Activated naive CD8-positive, alpha-beta T cell treated with anti-CD3 and anti-CD28 coated beads for 36 hours (primary cell): ENCODE measurements at regions not wholly inside any gene's neighbourhood (a gene's known extent, or its start where the extent isn't known, plus 50 kb on each side); places are given as distances from the start of the nearest gene placed in this dataset.
"Not testable (repeated sequence)": the region's sequence is repeated elsewhere in the genome, so short reads cannot be mapped to it uniquely, and the experiment has no call there.

ENCODE experiments used
- DNase-seq: peaks from one replicate; pipeline ENCODE4 v3.0.0; 2021
- H3K27ac Mint-ChIP-seq: one replicate; pipeline ENCODE4 v1.8.0; 2022; ENCODE audit warnings: mild to moderate bottlenecking, moderate library complexity, mixed read lengths
- H3K27me3 Mint-ChIP-seq: one replicate; pipeline ENCODE4 v1.8.0; 2022; ENCODE audit warnings: mild to moderate bottlenecking, mixed read lengths
- H3K36me3 Mint-ChIP-seq: one replicate; pipeline ENCODE4 v1.8.0; 2021; ENCODE audit warnings: mild to moderate bottlenecking, mixed read lengths
- H3K4me1 Mint-ChIP-seq: one replicate; pipeline ENCODE4 v1.8.0; 2021; ENCODE audit warnings: mixed read lengths
- H3K4me3 Mint-ChIP-seq: one replicate; pipeline ENCODE4 v1.8.0; 2022; ENCODE audit warnings: mild to moderate bottlenecking, moderate library complexity, mixed read lengths
- H3K9me3 Mint-ChIP-seq: one replicate; pipeline ENCODE4 v1.8.0; 2022; ENCODE audit warnings: mixed read lengths

DNA sequence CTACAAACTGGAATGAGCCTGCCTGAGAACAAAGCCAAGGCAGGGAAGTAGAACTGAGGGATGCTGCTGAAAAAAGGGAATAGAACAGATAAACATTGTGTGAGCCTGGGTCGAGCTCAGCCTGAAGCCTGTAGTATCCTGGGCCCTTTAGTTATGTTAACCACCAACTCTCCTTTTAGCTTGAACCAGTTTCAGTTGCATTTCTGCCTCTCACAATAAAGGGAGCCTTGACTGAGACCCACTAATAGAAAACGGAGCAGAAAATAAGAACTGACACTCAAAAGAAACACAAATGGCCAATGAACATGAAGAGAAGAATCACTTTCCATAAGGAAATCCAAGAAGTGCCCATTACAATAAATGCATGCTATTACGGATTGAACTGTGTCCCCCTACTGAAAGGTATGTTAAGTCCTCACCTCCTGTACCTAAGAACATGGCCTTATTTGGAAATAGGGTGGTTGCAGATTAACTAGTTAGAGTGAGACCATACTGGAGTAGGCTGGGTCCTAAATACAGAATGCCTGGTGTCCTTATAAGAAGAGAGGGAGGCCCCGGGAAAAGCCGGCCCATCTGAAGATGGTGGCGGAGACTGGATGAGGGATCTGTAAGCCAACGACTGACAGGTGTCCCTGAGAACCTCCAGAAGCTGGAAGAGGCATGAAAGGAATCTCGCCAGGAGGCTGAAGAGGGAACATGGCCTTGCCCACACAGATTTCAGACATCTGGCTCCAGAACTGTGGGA is 4423.0 kb upstream of the TPTE start:
- not testable (repeated sequence) for H3K27ac Mint-ChIP-seq, DNase-seq, H3K4me1 Mint-ChIP-seq, H3K4me3 Mint-ChIP-seq, H3K27me3 Mint-ChIP-seq, H3K36me3 Mint-ChIP-seq, H3K9me3 Mint-ChIP-seq

DNA sequence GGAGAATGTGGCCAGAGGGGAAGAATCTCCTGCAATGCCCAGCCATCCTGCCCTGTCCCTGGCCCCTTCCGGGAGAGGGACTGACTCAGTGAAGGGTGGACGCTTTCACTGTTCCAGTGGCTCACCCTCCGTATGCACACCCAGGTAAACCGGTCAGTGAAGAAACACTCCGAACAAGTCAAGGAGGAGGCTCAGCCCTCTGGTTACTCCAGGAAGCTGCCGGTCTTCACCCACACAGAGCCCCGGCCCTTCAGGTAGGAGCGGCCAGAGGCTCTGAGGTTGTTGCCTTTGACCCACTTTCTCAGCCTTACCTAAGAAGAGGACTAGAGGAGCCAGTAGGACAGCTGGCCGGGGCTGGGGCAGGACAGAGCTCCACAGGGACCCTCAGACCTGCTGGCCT is 4419.8 kb upstream of the TPTE start:
- not testable (repeated sequence) for H3K4me1 Mint-ChIP-seq, H3K4me3 Mint-ChIP-seq, DNase-seq, H3K9me3 Mint-ChIP-seq, H3K27ac Mint-ChIP-seq, H3K36me3 Mint-ChIP-seq, H3K27me3 Mint-ChIP-seq

DNA sequence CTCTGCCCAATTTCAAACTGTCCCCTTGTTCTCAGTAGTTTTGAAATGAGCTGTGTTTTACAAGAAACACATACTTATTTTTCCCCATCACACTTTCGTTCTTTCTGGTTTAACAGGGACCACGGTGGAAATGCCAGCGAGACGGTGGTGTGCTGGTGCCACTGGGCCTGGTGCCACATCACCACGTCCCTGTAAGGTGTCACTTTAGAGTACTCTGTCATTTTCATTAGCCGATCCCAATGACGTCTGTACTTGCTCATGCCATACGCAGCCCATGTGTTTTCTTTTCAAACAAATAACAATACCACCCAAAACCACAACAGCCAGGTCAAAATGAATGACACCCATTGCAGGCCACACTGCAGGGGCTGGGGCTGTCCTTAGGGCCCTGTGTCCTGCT is 4416.8 kb upstream of the TPTE start:
- H3K9me3 Mint-ChIP-seq, H3K27me3 Mint-ChIP-seq, H3K36me3 Mint-ChIP-seq, H3K4me1 Mint-ChIP-seq, DNase-seq, H3K4me3 Mint-ChIP-seq, H3K27ac Mint-ChIP-seq: not testable (repeated sequence)

DNA sequence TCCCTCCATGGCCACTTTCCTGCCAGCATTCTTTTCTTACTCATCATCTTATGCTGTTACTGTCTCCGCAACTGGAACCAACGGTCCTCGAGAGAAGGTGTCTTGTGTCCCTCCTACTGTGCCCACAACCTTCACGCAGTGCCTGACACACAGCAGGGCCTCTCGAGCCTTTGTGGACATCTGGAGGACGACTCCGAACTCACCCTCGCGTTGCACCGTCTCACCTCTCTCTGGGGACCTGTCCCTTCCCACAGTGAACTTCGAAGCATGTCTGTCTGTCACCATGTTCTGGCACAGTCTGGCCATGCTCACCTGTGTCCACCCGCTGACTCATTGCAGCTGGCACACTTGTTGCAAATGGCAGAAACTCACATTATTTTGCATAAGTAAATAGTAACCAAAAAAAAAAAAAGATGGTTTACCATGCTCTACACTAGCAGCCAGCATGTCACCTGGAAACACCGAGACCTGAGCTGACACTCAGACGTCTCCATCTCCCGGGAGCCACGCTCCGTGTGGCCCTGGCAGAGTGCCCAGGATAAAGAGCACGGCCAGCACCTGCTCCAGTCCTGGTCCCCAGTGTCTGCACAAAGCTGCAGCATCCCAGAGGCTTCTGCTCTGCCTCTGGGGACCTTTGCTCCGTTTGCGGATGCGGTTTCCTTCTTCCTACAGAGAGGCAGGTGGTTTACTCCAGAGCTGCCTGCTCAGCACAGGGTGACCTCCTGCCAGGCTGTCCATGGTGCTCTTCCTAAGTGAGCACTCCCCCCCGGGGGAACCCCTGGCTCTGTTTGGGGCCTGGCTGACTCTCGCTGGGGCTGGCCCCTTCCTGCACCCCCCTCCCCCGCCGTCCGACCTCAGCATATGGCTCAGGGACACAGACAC is 4414.5 kb upstream of the TPTE start:
- not testable (repeated sequence) for H3K27ac Mint-ChIP-seq, H3K9me3 Mint-ChIP-seq, H3K4me3 Mint-ChIP-seq, H3K4me1 Mint-ChIP-seq, DNase-seq, H3K36me3 Mint-ChIP-seq, H3K27me3 Mint-ChIP-seq

DNA sequence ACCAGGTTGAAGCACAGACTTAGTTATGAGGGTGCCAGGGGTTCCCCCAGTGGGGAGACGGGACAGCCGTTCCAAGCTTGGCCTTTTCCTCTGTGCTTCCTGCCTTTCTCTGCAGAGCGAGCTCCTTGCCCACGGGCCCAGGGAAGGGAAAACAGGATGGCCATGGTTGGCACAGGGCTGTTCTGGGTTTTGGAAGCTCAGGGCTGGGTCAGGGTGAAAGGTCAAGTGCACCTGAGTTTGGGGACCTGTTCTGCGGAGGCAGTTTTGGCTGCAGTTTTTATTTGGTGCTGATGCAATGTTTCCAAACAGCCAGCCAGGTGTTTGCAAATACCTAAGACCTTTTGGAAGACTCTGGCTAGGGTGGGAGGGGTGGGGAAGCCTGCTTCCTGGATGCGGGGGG is 4412.5 kb upstream of the TPTE start:
- H3K36me3 Mint-ChIP-seq, H3K4me1 Mint-ChIP-seq, H3K27me3 Mint-ChIP-seq, H3K9me3 Mint-ChIP-seq, H3K27ac Mint-ChIP-seq, DNase-seq, H3K4me3 Mint-ChIP-seq: not testable (repeated sequence)

DNA sequence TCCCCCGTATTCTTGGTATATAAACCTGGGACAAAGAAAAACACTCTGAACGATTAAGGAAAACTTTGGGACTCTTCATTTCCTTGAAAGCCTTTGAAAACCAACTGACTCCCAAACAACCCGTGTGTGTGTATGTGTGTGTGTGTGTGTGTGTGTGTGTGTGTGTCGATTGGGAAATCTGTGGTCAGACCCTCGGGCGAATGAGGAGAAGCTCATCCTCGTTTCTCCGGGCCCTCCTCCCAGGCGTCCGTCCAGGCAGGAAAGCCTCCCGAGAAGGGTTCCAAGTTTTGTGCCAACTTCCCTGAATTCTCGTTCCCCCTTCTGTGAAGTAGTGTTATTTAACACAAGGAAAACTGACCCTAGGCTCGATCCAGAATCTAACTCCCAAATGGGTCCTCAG is 4411.6 kb upstream of the TPTE start:
- H3K4me3 Mint-ChIP-seq, H3K4me1 Mint-ChIP-seq, H3K36me3 Mint-ChIP-seq, DNase-seq, H3K9me3 Mint-ChIP-seq, H3K27me3 Mint-ChIP-seq, H3K27ac Mint-ChIP-seq: not testable (repeated sequence)

DNA sequence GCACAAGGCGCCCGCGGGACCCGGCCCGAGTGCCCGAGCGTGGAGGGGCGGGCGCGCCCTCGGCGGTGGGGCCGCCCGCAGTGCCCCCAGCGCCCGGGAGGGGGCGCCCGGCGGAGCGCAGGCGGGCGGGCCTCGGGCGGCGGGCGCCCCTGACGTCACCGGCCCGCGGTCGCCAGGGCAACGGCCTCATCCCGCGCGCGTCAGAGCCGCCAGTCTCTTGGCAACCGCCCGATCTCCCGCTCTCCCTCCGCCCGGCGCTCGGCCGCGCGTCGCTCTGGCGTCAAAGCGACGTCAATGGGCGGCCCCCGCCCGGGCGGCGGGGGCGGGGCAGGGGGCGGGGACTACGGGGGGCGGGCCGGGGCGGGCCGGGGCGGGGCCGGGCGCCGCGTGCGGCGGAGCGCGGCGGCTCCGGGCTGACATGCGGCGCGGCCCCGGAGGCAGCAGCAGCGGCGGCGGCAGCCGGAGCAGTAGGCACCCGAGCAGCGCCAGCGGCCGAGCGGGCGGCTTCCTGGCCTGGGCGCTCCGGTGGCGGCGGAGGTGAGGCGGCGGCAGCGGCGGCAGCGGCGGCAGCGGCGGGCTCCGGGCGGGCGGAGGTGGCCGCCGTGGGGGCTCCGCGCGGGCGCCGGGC is 4410.6 kb upstream of the TPTE start:
- not testable (repeated sequence) for H3K4me3 Mint-ChIP-seq, H3K36me3 Mint-ChIP-seq, DNase-seq, H3K27ac Mint-ChIP-seq, H3K9me3 Mint-ChIP-seq, H3K27me3 Mint-ChIP-seq, H3K4me1 Mint-ChIP-seq

DNA sequence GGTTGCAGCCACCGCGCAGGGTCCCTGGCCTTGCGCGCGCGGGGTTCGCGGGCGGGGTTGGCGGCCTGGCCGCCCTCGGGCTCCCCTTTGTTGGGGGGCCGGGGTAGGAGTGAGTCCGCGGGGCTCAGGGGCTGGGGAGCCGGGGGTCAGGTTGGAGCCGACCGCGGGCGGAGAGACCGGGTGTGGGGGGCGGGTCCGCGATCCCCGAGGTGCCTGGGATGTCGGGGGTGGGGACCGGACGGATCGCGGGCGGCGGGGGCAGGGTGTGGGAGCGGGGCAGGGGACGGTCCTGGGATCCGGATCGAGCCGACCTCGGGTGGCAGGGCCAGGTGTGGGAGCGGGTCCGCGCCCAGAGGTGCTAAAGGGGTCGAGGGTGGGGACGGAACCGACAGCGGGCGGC is 4410.0 kb upstream of the TPTE start:
- not testable (repeated sequence) for H3K27me3 Mint-ChIP-seq, H3K27ac Mint-ChIP-seq, H3K4me1 Mint-ChIP-seq, H3K9me3 Mint-ChIP-seq, DNase-seq, H3K4me3 Mint-ChIP-seq, H3K36me3 Mint-ChIP-seq

DNA sequence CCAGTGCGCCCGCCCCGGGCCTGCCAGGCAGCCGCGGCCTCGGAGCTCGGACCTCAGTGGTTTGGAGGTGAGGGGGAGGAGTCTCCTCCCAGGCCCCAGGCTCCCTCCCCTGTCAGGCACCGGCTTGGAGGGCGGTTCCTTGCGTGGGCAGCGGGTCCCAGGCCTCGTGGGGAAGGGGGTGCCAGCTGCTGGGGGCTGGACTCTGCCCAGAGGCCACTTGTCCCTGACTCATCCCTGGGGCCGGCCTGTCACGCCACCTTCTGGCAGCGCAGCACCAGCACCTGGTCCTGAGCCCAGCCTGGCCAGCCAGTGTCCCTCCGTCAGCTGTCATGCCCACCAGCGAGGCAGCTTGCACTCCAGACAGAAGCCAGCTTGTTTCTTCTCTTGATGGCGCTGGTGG is 4403.0 kb upstream of the TPTE start:
- DNase-seq, H3K4me1 Mint-ChIP-seq, H3K27me3 Mint-ChIP-seq, H3K4me3 Mint-ChIP-seq, H3K27ac Mint-ChIP-seq, H3K36me3 Mint-ChIP-seq, H3K9me3 Mint-ChIP-seq: not testable (repeated sequence)

DNA sequence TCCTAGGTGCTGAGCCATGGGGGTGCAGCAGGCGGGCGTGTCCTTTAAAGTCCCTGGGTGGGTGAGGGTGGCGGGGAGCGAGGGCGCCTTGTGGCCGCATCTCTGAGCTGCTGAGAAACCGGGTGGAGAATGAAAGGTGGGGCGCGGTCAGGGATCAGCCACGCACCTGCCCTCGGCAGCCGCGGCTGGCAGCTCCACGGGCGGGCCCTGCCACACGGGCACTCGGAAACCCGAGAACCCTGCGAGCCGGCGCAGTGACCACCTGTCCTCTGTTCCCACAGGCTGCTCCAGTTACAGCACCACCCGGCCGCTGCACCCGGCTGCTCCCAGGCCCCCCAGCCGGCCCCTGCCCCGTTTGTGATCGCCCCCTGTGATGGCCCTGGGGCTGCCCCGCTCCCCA is 4400.5 kb upstream of the TPTE start:
- not testable (repeated sequence) for H3K36me3 Mint-ChIP-seq, H3K27ac Mint-ChIP-seq, DNase-seq, H3K9me3 Mint-ChIP-seq, H3K27me3 Mint-ChIP-seq, H3K4me3 Mint-ChIP-seq, H3K4me1 Mint-ChIP-seq

DNA sequence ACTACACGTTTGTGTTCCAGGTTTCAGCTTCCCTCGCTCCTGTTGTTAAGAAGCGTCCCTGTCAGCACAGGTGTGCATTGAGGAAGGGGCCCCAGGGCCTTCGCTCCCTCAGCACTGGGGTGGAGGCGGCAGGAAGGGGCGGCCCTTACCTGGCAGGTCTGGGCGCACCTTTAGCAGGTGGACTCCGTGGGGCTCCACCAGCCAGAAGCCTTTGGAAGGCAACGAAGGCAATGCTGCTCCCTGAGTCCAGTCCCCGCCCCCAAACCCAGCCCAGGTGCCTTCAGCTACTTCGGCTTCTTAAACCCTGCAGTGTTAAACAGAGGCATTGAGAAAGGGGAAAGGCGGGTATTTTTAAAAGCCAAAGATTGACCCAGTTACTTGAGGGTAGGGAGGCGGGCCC is 4398.8 kb upstream of the TPTE start:
- not testable (repeated sequence) for H3K9me3 Mint-ChIP-seq, H3K4me1 Mint-ChIP-seq, H3K36me3 Mint-ChIP-seq, H3K27ac Mint-ChIP-seq, H3K27me3 Mint-ChIP-seq, H3K4me3 Mint-ChIP-seq, DNase-seq

DNA sequence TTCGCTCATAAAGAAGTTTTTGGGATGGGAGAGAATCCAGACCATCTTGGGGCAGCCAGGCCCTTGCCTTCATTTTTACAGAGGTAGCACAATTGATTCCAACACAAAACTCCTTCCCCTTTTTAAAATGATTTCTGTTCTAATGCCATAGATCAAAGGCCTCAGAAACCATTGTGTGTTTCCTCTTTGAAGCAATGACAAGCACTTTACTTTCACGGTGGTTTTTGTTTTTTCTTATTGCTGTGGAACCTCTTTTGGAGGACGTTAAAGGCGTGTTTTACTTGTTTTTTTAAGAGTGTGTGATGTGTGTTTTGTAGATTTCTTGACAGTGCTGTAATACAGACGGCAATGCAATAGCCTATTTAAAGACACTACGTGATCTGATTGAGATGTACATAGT is 4398.2 kb upstream of the TPTE start:
- H3K27me3 Mint-ChIP-seq, H3K9me3 Mint-ChIP-seq, DNase-seq, H3K4me1 Mint-ChIP-seq, H3K36me3 Mint-ChIP-seq, H3K4me3 Mint-ChIP-seq: not testable (repeated sequence)
- peak overlapping the region; percentile 34 for H3K27ac Mint-ChIP-seq

DNA sequence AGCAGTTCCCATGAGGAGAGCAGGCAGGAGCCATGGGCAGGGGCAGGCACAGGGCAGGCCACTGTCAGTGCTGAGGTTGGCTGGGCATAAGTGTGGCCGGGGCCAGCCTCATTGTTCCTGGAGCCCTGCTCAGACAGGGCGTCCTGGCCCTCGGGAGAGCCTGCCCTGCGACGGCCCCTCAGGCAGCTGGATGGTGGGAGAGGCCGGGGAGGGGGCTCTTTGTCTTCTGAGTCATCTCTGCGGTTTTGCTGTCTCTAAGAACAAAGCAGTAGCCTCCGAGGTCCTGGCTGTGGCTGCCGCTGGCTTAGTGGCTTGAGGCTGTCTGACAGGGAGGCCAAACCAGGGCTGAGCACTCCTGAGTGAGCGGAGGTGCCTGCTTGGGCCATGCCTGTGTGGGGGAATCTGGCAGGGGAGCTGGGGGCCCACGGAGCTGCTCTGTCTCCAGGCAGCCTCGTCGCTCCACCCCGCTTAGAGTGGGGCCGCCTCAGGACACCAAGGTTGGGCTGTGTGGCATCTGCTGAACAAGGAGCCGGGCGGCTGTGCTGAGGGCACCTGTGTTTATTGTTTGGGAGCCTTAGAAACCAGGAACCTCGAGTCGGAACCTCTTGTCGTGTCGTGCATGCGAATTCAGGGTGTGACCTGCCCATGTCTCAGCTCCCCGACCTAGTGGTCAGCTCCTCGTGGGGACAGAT is 4395.7 kb upstream of the TPTE start:
- not testable (repeated sequence) for H3K27me3 Mint-ChIP-seq, H3K9me3 Mint-ChIP-seq, H3K36me3 Mint-ChIP-seq, H3K4me1 Mint-ChIP-seq, H3K27ac Mint-ChIP-seq, DNase-seq, H3K4me3 Mint-ChIP-seq

DNA sequence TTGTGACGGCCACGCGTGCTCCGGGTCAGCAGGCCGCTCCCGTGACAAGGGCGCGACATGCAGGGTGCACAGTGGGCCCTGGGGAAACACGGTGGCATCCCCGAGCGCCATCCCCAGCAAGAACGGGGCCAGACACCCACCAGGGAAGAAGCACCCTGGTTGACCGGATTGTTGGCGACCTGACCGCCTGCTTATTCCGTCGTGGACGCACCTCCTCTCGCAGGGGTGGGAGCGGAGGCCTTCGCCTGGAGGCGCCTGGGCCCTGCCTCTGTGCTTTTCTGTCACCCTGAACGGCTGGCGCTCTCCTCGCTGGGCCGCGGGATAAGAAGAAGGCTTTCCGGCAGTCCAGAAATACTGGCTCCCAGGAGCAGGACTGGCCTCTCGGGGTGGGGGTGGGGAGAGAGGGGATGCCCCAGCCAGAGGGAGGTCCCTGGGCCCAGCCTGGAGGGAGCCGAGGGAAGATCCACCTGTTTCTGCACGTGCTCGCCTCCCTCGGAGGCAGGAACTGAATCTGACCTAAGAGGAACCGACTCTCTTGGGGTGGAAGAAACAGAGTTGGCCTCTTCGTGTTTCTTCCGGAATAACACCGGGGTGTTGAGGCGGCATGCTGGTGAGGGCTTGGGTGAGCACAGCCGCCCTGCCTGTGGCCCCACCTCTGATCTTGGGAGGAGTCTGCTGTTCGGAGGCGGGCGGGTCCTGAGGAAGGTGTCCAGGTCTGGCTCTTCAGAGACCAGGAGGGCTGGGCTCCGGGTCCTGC is 4394.2 kb upstream of the TPTE start:
- H3K4me1 Mint-ChIP-seq, H3K36me3 Mint-ChIP-seq, DNase-seq, H3K27me3 Mint-ChIP-seq, H3K4me3 Mint-ChIP-seq, H3K27ac Mint-ChIP-seq, H3K9me3 Mint-ChIP-seq: not testable (repeated sequence)

DNA sequence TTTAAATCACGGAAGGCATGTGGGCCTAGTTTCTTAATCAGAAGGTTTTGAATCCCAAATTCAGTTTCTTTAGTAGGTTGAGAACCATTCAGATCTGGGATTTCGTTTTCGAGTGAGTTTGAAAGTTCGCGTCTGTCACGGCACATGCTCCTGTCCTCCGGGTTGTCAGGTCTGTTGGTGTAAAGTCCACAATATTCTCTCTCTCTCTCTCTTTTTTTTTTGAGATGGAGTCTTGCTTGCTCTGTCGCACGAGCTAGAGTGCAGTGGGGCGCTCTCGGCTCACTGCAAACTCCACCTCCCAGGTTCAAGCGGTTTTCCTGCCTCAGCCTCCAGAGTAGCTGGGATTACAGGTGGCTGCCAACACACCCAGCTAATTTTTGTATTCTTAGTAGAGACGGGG is 4390.6 kb upstream of the TPTE start:
- not testable (repeated sequence) for H3K4me1 Mint-ChIP-seq, H3K27me3 Mint-ChIP-seq, H3K27ac Mint-ChIP-seq, H3K9me3 Mint-ChIP-seq, H3K36me3 Mint-ChIP-seq, DNase-seq, H3K4me3 Mint-ChIP-seq
